Natural killer cell treated with Interleukin-12 subunit alpha and Interleukin-12 subunit beta and Interleukin-15 and Interleukin-18, amount 100 ng/mL, for 72 hours (primary cell): ENCODE measurements at regions not wholly inside any gene's neighbourhood (a gene's known extent, or its start where the extent isn't known, plus 50 kb on each side); places are given as distances from the start of the nearest gene placed in this dataset.

ENCODE experiments used
- ATAC-seq, 2 donors: fragments of 150-1000 bp; cut with Tn5 transposase in 1 of 2; sonication (Bioruptor Pico), chemical (Tn5 transposase) in 1 of 2; 2 replicates each; pipeline ENCODE4 v1.10.0; 2021
- DNase-seq: peaks from one replicate; pipeline ENCODE4 v3.0.0; 2022; ENCODE audit warnings: low spot score
- H3K27ac Mint-ChIP-seq, 2 donors: 1 replicate in 1 of 2; 2 replicates in 1 of 2; pipeline ENCODE4 v1.8.0; 2022; ENCODE audit warnings: mixed read lengths in 2 of 2, mild to moderate bottlenecking in 1 of 2, moderate library complexity in 1 of 2
- H3K27me3 Mint-ChIP-seq, 2 donors: 1 replicate in 1 of 2; 2 replicates in 1 of 2; pipeline ENCODE4 v1.8.0; 2022; ENCODE audit warnings: mixed read lengths in 2 of 2
- H3K36me3 Mint-ChIP-seq: one replicate; pipeline ENCODE4 v1.8.0; 2022; ENCODE audit warnings: mixed read lengths
- H3K4me1 Mint-ChIP-seq, 2 donors: 1 replicate in 1 of 2; 2 replicates in 1 of 2; pipeline ENCODE4 v1.8.0; 2022; ENCODE audit warnings: low read depth in 2 of 2, mixed read lengths in 2 of 2, mild to moderate bottlenecking in 1 of 2
- H3K4me3 Mint-ChIP-seq: one replicate; pipeline ENCODE4 v1.8.0; 2022; ENCODE audit warnings: mixed read lengths
- H3K9me3 Mint-ChIP-seq: 2 replicates; pipeline ENCODE4 v1.8.0; 2022; ENCODE audit warnings: mixed read lengths

DNA sequence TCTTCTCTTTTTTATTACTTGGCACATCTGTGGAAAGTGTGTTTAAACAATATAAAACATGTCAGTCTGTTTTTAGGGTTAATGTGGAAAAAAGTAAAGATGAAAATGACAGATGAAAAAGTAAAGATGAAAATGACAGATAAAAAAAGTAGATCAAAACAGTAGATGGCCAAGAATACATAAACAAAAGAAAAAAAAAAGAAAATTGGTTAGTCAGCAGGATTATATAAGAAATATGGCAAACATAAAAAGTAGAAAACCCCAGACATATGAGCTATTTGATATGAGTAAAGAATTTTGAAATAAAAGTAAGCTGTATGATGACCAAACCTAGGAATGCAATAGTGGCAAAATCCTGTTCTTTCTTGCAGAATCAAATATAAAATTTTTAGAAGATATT, 365.7 kb upstream of the AKR1E2 start:
- H3K27me3 Mint-ChIP-seq = peaks cover 17 to 31% of the 10 kb centered on the region in 2 donors
- H3K4me3 Mint-ChIP-seq = no peak overlapping the region
- H3K4me1 Mint-ChIP-seq = no peaks in the 10 kb centered on the region
- H3K36me3 Mint-ChIP-seq = no peaks in the 10 kb centered on the region
- H3K27ac Mint-ChIP-seq = no peak overlapping the region
- ATAC-seq (no peak), DNase-seq (no peak)
- H3K9me3 Mint-ChIP-seq = peaks cover 3% of the 10 kb centered on the region

DNA sequence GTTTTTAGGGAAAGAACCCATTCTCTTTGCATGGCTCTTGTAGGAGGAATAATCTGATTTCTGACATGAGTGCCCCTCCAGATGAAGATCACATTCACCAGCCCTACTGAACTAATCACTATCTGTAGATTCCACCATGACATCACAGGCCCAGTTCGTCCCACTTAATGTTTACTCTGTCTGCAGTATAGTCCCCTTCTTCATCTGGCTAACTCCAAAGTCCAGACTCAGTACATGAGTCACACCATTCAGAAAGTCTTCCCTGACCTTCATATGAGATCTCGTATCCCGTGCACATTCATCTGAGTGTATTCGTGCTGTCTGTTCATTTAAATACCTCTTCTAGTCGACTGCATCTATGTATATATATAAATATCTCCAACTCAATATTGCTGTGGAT, 366.5 kb upstream of the AKR1E2 start:
- Mint-ChIP-seq H3K4me3 (no peak overlapping the region), H3K27ac (no peak overlapping the region), H3K4me1 (no peaks in the 10 kb centered on the region), H3K27me3 (peaks cover 17 to 25% of the 10 kb centered on the region in 2 donors), H3K36me3 (no peaks in the 10 kb centered on the region), H3K9me3 (peaks cover 3% of the 10 kb centered on the region)
- ATAC-seq (no peak), DNase-seq (no peak)

DNA sequence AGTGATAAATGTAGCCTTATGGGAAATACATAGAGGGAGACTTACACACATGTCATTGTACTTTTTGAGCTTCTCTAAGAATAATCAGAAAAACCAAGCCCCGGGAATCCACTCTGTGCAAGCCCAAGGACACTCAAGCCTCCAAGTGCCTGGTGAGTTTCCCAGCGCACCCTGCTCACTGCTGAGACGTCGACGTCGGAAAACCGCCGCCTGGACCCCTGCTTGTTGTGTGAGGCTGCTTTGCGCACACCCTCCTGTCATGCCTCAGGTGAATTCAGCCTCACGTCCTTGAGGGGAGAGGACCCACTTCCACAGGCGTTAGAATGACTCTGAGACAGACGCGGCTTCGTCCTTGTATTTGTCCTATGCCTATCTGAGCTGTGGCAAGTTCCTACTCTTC, 368.4 kb upstream of the AKR1E2 start:
- Mint-ChIP-seq H3K4me1 (no peaks in the 10 kb centered on the region), H3K27me3 (peaks cover 17 to 22% of the 10 kb centered on the region in 2 donors), H3K9me3 (no peaks in the 10 kb centered on the region), H3K27ac (no peak overlapping the region), H3K36me3 (no peaks in the 10 kb centered on the region), H3K4me3 (no peak overlapping the region)
- DNase-seq (no peak), ATAC-seq (no peak)

DNA sequence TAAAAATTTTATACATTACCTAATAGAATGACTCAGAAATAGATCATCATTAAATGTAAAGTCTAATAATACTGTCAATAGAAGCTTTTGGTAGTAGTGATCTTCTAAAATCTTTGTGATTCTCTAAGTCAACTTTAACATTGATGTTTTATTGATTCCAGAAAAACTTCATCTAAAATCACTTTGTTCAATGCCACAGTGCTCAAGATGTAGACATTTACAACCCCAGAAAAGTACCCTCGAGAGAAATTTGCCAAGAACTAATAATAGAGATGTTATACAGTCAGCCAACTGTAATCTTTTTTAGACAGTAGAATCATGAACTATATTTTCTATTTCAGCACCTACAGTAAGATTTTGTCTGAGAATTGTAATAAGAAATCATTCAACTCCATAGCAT, 369.2 kb upstream of the AKR1E2 start:
- Mint-ChIP-seq H3K4me3 (no peak overlapping the region), H3K36me3 (no peaks in the 10 kb centered on the region), H3K4me1 (no peaks in the 10 kb centered on the region), H3K27me3 (peaks cover 23 to 24% of the 10 kb centered on the region in 2 donors), H3K27ac (no peak overlapping the region), H3K9me3 (no peaks in the 10 kb centered on the region)
- ATAC-seq = no peak
- no peak for DNase-seq

DNA sequence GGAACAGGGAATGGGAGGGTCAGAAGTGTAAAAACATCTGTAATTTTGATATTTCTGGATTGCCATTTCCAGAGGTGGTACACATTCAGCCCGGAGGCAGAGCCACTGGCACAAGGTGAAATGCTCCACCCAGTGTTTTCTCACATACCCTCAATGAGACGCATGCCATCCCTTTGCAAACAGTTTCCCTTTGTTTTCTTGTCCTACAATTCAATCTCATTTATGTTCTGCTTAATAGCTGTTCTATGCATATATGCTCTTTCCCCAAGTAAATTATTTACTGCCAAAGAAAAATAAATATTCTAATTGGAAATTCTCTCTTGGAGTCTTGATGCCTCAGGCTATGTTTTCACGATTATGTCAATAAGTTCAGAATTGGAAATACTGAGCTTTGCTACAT, 369.7 kb upstream of the AKR1E2 start:
- H3K4me1 Mint-ChIP-seq = no peaks in the 10 kb centered on the region
- no peak for ATAC-seq

DNA sequence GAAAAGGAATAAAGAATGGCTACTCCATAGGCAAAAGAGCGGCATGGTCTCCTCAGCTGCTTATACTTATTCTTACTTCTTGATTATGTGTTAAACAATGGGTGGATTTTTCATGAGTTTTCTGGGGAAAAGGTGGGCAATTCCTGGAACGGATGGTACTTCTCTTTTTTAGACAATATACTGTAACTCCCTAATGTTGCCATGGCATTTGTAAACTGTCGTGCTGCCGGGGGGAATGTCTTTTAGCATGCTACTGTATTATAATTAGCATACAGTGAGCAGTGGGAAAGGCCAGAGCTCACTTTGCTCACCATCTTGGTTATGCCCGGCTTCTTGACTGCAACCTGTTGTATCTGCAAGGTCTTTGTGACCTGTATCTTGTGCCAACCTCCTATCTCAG, 372.1 kb upstream of the AKR1E2 start:
- ATAC-seq = no peak
- Mint-ChIP-seq H3K4me3 (no peak overlapping the region), H3K27ac (no peak overlapping the region), H3K36me3 (no peaks in the 10 kb centered on the region), H3K4me1 (peaks cover 0 to 2% of the 10 kb centered on the region in 2 donors), H3K9me3 (no peaks in the 10 kb centered on the region), H3K27me3 (peaks cover 19 to 22% of the 10 kb centered on the region in 2 donors)
- no peak for DNase-seq

More for the DNA sequence above, 369.7 kb upstream of the AKR1E2 start:
- H3K4me3 Mint-ChIP-seq = no peak overlapping the region
- no peaks in the 10 kb centered on the region for H3K36me3 Mint-ChIP-seq
- H3K9me3 Mint-ChIP-seq = no peaks in the 10 kb centered on the region
- no peak for DNase-seq
- H3K27ac Mint-ChIP-seq = no peak overlapping the region
- H3K27me3 Mint-ChIP-seq = peaks cover 23 to 26% of the 10 kb centered on the region in 2 donors

DNA sequence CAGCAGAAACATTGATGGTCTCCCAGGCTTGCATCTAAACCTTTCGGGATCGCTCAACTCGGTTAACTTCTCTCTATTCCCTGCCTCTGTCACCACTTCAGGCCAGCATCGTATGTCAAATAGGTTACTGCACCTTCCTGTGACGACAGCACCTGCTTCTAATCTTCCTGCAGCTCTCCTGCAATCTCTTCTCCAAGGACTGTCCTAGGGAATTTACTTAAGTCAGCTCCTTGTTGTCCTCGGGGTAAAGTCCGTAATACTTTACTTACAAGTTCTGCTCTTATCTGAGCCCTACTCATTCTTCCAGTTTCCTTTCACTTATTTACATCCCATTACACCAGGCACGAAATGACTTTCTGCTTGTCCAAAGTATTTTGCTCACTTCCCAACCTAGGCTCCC, 372.7 kb upstream of the AKR1E2 start:
- Mint-ChIP-seq H3K27me3 (peaks cover 16 to 22% of the 10 kb centered on the region in 2 donors), H3K36me3 (no peaks in the 10 kb centered on the region), H3K4me3 (no peak overlapping the region), H3K9me3 (no peaks in the 10 kb centered on the region), H3K4me1 (peaks cover 0 to 2% of the 10 kb centered on the region in 2 donors), H3K27ac (no peak overlapping the region)
- DNase-seq = no peak
- ATAC-seq = no peak

DNA sequence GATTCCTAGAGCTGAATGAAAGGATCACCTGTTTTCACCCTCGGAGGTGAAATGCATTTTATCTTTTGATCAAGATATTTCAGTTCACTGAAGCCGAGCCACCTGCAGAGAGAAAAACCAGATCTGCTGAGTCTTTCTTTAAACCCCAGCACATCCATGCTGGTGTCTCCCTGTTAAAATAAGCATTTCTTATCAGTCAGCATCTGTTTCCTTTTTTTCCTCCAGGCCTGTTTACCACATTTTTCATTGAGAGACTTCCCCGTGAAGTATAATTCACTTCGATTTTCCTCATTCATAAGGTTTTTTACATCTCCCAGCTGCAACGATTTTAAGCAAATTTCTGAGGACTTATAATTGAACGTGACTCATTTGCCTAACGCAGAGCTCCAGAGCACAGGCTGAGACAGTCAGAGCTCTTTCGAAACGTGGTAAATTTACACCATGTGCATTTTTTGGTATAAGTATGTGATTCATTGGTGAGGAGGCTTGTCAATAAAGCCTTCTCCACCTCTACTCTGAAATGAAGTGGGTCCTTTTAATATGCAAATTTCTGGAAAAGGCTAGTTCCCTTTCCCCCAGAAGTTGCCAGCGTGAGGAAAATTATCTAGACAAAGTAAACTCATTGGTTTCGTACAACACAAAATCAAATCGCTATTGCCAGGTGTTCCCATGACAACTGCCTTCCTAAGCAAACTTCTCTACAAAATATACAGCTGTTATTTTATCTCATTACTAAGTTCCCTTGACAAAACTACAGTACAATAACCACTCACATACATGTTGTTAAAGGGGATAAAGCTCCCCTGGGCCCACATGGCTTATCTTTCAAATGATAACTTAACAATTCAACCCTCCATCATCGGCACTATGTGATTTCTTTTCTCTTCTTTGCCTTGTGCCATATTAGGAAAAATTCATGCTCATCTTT, 374.8 kb upstream of the AKR1E2 start:
- no peak for DNase-seq
- H3K27ac Mint-ChIP-seq = no peak overlapping the region
- H3K27me3 Mint-ChIP-seq = peaks cover 17 to 26% of the 10 kb centered on the region in 2 donors
- H3K4me3 Mint-ChIP-seq = no peak overlapping the region
- H3K9me3 Mint-ChIP-seq = no peaks in the 10 kb centered on the region
- no peak for ATAC-seq
- H3K4me1 Mint-ChIP-seq = peaks cover 0 to 2% of the 10 kb centered on the region in 2 donors
- no peaks in the 10 kb centered on the region for H3K36me3 Mint-ChIP-seq

DNA sequence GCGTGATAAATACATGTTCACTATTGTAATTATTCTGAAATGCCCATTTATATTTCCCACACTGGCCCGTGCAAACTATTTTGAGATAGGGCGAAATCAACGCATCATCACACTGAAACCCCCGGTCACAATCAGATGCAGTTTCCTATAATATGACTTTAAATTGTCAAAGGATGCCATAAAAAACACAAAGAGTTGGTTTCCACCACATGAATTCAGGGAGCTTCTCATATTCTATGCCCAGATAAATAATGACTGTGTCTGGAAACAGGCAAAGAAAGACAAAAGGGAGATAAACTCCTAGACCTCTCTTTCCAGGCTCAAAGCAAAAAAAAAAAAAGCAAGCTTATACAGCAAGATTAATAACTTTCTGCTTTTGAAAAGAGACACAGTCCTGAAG, 375.8 kb upstream of the AKR1E2 start:
- H3K4me3 Mint-ChIP-seq = no peak overlapping the region

DNA sequence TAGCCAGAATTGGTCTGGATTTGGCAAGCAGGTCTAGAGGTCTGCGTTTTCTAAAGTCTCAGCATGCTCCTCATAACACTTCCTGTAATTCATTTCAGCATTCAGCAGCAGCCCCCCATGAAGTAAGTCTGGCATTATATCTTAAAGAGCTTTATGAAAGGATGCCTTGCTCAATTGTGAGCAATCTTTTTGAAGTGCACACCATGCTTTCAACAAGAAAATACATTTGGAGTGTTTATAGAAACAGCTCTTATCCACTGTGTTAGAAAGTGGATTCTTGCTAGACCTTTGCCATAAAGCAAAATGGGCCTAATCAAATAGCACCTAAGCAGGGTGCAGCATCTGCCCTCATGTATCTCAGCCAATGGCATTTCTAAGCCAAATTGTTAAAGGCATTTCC, 378.0 kb upstream of the AKR1E2 start:
- Mint-ChIP-seq H3K27ac (no peak overlapping the region), H3K4me3 (no peak overlapping the region)

More for the DNA sequence above, 375.8 kb upstream of the AKR1E2 start:
- ATAC-seq = no peak
- Mint-ChIP-seq H3K27ac (no peak overlapping the region), H3K27me3 (peaks cover 12 to 34% of the 10 kb centered on the region in 2 donors), H3K36me3 (no peaks in the 10 kb centered on the region), H3K4me1 (peaks cover 0 to 2% of the 10 kb centered on the region in 2 donors), H3K9me3 (no peaks in the 10 kb centered on the region)
- DNase-seq = no peak

DNA sequence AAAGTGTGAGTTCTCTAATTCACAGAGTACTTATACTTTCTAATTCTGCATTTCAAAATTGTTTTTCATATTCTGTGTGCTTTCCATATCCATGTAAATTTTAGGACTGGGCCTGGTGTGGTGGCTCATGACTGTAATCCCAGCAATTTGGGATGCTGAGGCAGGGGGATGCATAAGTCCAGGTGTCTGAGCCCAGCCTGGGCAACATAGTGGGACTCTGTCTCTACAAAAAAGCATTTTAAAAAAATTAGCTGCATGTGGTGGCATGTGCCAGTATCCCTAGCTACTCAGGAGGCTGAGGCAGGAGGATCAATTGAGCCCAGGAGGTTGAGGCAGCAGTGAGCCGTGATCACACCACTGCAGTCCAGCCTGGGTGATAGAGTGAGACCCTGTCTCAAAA, 382.6 kb upstream of the AKR1E2 start:
- Mint-ChIP-seq H3K36me3 (peaks cover 20% of the 10 kb centered on the region), H3K4me1 (no peaks in the 10 kb centered on the region), H3K27ac (no peak overlapping the region), H3K9me3 (peaks cover 7% of the 10 kb centered on the region), H3K4me3 (no peak overlapping the region), H3K27me3 (peaks cover 19 to 41% of the 10 kb centered on the region in 2 donors)
- ATAC-seq = no peak
- no peak for DNase-seq

More for the DNA sequence above, 378.0 kb upstream of the AKR1E2 start:
- H3K27me3 Mint-ChIP-seq = peaks cover 14 to 39% of the 10 kb centered on the region in 2 donors
- H3K9me3 Mint-ChIP-seq = peaks cover 2% of the 10 kb centered on the region
- peaks cover 12% of the 10 kb centered on the region for H3K36me3 Mint-ChIP-seq
- ATAC-seq = no peak
- H3K4me1 Mint-ChIP-seq = peaks cover 0 to 2% of the 10 kb centered on the region in 2 donors
- no peak for DNase-seq

DNA sequence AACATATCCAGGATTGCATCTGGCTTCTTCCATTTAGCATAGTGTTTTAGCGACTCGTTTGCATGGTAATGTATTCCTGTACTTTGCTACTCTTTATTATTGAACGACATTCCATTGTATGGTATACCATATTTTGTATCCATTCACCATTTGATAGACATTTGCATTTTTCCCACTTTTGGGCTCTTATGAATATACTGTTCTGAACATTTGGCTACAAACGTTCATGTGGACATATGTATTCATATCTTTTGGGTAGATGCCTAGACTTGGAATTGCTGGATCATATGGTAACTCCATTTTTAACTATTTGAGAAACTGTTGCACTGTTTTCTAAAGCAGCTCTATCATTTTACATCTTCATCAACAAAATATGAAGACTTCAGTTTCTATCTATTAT, 383.7 kb upstream of the AKR1E2 start:
- no peak for ATAC-seq
- Mint-ChIP-seq H3K27me3 (peaks cover 19 to 42% of the 10 kb centered on the region in 2 donors), H3K36me3 (peaks cover 20% of the 10 kb centered on the region), H3K27ac (no peak overlapping the region), H3K4me3 (no peak overlapping the region), H3K9me3 (peaks cover 7% of the 10 kb centered on the region), H3K4me1 (no peaks in the 10 kb centered on the region)
- no peak for DNase-seq

DNA sequence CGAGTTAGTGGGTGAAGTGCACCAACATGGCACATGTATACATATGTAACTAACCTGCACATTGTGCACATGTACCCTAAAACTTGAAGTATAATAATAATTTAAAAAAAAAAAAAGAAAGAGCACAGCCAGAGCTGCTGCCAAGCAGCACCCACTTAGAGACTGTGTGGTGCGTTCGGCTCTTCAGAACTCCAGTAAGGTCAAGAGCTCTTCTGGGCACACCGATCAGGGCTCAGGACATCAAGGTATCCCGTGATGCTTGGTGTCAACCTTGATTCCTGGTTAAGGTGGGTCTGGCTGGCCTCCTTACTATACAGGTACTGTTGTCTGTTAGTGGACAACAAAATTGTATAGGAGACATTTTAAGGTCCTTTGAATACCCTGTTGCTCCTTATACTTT, 385.7 kb upstream of the AKR1E2 start:
- Mint-ChIP-seq H3K9me3 (peaks cover 7% of the 10 kb centered on the region), H3K27me3 (peaks cover 16 to 31% of the 10 kb centered on the region in 2 donors), H3K4me1 (no peaks in the 10 kb centered on the region), H3K36me3 (peaks cover 20% of the 10 kb centered on the region), H3K4me3 (no peak overlapping the region), H3K27ac (no peak overlapping the region)
- DNase-seq = no peak
- ATAC-seq = no peak

DNA sequence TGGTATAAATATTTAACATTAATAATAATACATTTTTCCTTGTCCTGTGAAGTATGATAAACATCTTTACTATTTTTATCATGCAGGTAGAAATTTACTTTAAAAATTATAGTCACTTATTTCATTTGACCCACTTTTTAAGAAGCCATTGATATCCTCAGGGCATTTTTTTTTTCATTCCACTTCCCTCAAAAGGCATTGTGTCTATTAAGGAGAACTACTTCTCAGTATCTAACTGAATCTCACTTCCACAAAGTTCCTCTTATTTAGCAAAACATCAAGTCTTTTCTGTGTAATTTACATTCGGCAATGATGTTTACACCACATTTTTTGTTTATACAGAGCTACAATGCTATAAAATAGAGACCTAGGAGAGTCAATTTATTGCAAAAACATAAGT, 388.2 kb upstream of the AKR1E2 start:
- Mint-ChIP-seq H3K4me3 (no peak overlapping the region), H3K9me3 (peaks cover 4% of the 10 kb centered on the region), H3K4me1 (no peaks in the 10 kb centered on the region), H3K36me3 (peaks cover 6% of the 10 kb centered on the region), H3K27ac (no peak overlapping the region), H3K27me3 (peaks cover 8 to 16% of the 10 kb centered on the region in 2 donors)
- ATAC-seq (no peak), DNase-seq (no peak)
